ENCODE measurements at regions not wholly inside any gene's neighbourhood (a gene's known extent, or its start where the extent isn't known, plus 50 kb on each side); places are given as distances from the start of the nearest gene placed in this dataset.
"Not testable (repeated sequence)": the region's sequence is repeated elsewhere in the genome, so short reads cannot be mapped to it uniquely, and the experiment has no call there.

- Mint-ChIP-seq H3K4me3 (peak overlapping the region; percentile 79 to 87), H3K27ac (peak overlapping the region in 3 of 7 donors; percentile 14 to 30 (median 26)), H3K27me3 (ENCODE audit: low read depth in 3 of 3) (peaks cover 16 to 31% (median 18%) of the 10 kb centered on the region in 3 donors), H3K4me1 (peaks cover 40% of the 10 kb centered on the region)
- WGBS (ENCODE audit: insufficient coverage): 53% methylated on average over 10 of the region's 32 CpGs
- DNase-seq: peak in 1 of 3 donors; percentile 26
- H3K79me2 ChIP-seq (ENCODE audit: insufficient read depth, low read length); H3K36me3 Mint-ChIP-seq; H4K20me1 ChIP-seq (ENCODE audit: insufficient read depth, low read length); H3K4me2 ChIP-seq (replicated peaks; ENCODE audit: extremely low read depth, low read length, poor library complexity, severe bottlenecking); H3K9me3 ChIP-seq (replicated peaks in 1 of 2; ENCODE audit: control insufficient read depth in 1 of 2, insufficient read depth in 1 of 2, low read length in 2 of 2); H3K27me3 ChIP-seq (ENCODE audit: control insufficient read depth in 2 of 2, insufficient read depth in 2 of 2, low read length in 2 of 2); H3K27ac ChIP-seq (ENCODE audit: low read depth in 1 of 2, low read length in 2 of 2); intact Hi-C loops (cut with micrococcal nuclease); H3K9me3 Mint-ChIP-seq; H3K36me3 ChIP-seq (replicated peaks in 1 of 2; ENCODE audit: control insufficient read depth in 1 of 2, insufficient read depth in 2 of 2, low read length in 2 of 2): not testable (repeated sequence)
- peak overlapping the region; percentile 56 for H2AFZ ChIP-seq (ENCODE audit: insufficient read depth, low read depth, low read length, poor library complexity, severe bottlenecking)
- H3K4me3 ChIP-seq (replicated peaks in 1 of 3; ENCODE audit: low read depth in 2 of 3, low read length in 3 of 3): peak overlapping the region in 1 of 3 experiments; percentile 44
- H3K4me1 ChIP-seq (ENCODE audit: control insufficient read depth in 1 of 2, insufficient read depth in 2 of 2, low read length in 2 of 2): peaks cover 21 to 37% of the 10 kb centered on the region in 2 donors
- peak overlapping the region; percentile 12 for H3K9ac ChIP-seq (ENCODE audit: insufficient read depth, low read length, poor library complexity, severe bottlenecking)
These were observed 58.9 kb downstream of the GOLGA6L7 start for GRCh38 chr15:28789401-28790114.

GRCh38 chr15:28788649-28789400 is 59.6 kb downstream of the GOLGA6L7 start:
- H4K20me1 ChIP-seq (ENCODE audit: insufficient read depth, low read length); H3K9me3 Mint-ChIP-seq; H3K27ac ChIP-seq (ENCODE audit: low read depth in 1 of 2, low read length in 2 of 2); H3K27ac Mint-ChIP-seq; H3K27me3 ChIP-seq (ENCODE audit: control insufficient read depth in 2 of 2, insufficient read depth in 2 of 2, low read length in 2 of 2); H3K79me2 ChIP-seq (ENCODE audit: insufficient read depth, low read length); H3K9me3 ChIP-seq (replicated peaks in 1 of 2; ENCODE audit: control insufficient read depth in 1 of 2, insufficient read depth in 1 of 2, low read length in 2 of 2); H3K36me3 Mint-ChIP-seq; intact Hi-C loops (cut with micrococcal nuclease); DNase-seq; H3K36me3 ChIP-seq (replicated peaks in 1 of 2; ENCODE audit: control insufficient read depth in 1 of 2, insufficient read depth in 2 of 2, low read length in 2 of 2): not testable (repeated sequence)
- Mint-ChIP-seq H3K27me3 (ENCODE audit: low read depth in 3 of 3) (peaks cover 16 to 31% (median 18%) of the 10 kb centered on the region in 3 donors), H3K4me1 (peaks cover 42% of the 10 kb centered on the region), H3K4me3 (peak overlapping the region; percentile 63 to 79)
- Histone ChIP-seq H2AFZ (ENCODE audit: insufficient read depth, low read depth, low read length, poor library complexity, severe bottlenecking) (peak overlapping the region; percentile 73), H3K4me1 (ENCODE audit: control insufficient read depth in 1 of 2, insufficient read depth in 2 of 2, low read length in 2 of 2) (peaks cover 24 to 39% of the 10 kb centered on the region in 2 donors), H3K4me3 (replicated peaks in 1 of 3; ENCODE audit: low read depth in 2 of 3, low read length in 3 of 3) (peak overlapping the region in 1 of 3 experiments; percentile 58), H3K9ac (ENCODE audit: insufficient read depth, low read length, poor library complexity, severe bottlenecking) (peak overlapping the region; percentile 53), H3K4me2 (replicated peaks; ENCODE audit: extremely low read depth, low read length, poor library complexity, severe bottlenecking) (peak overlapping the region; percentile 39)
- WGBS (ENCODE audit: insufficient coverage): 13% methylated on average over 34 of the region's 78 CpGs

GRCh38 chr15:28788176-28788575 is 60.3 kb downstream of the GOLGA6L7 start:
- H4K20me1 ChIP-seq (ENCODE audit: insufficient read depth, low read length); DNase-seq; H3K27me3 ChIP-seq (ENCODE audit: control insufficient read depth in 2 of 2, insufficient read depth in 2 of 2, low read length in 2 of 2); H3K36me3 Mint-ChIP-seq; H3K36me3 ChIP-seq (replicated peaks in 1 of 2; ENCODE audit: control insufficient read depth in 1 of 2, insufficient read depth in 2 of 2, low read length in 2 of 2); H3K27ac Mint-ChIP-seq; H3K9me3 ChIP-seq (replicated peaks in 1 of 2; ENCODE audit: control insufficient read depth in 1 of 2, insufficient read depth in 1 of 2, low read length in 2 of 2); H3K9ac ChIP-seq (ENCODE audit: insufficient read depth, low read length, poor library complexity, severe bottlenecking); H3K79me2 ChIP-seq (ENCODE audit: insufficient read depth, low read length); H3K4me2 ChIP-seq (replicated peaks; ENCODE audit: extremely low read depth, low read length, poor library complexity, severe bottlenecking); H3K9me3 Mint-ChIP-seq; intact Hi-C loops (cut with micrococcal nuclease); H3K27ac ChIP-seq (ENCODE audit: low read depth in 1 of 2, low read length in 2 of 2): not testable (repeated sequence)
- Histone ChIP-seq H3K4me3 (replicated peaks in 1 of 3; ENCODE audit: low read depth in 2 of 3, low read length in 3 of 3) (peak overlapping the region in 1 of 3 experiments; percentile 58), H3K4me1 (ENCODE audit: control insufficient read depth in 1 of 2, insufficient read depth in 2 of 2, low read length in 2 of 2) (peaks cover 24 to 39% of the 10 kb centered on the region in 2 donors), H2AFZ (ENCODE audit: insufficient read depth, low read depth, low read length, poor library complexity, severe bottlenecking) (peak overlapping the region; percentile 73)
- WGBS (ENCODE audit: insufficient coverage): no CpG with 5 or more reads among the region's 1 CpG
- Mint-ChIP-seq H3K4me3 (peak overlapping the region; percentile 39 to 63), H3K27me3 (ENCODE audit: low read depth in 3 of 3) (peaks cover 16 to 31% (median 17%) of the 10 kb centered on the region in 3 donors), H3K4me1 (peaks cover 42% of the 10 kb centered on the region)

Data from CD14-positive monocyte (primary cell).